Activated CD8-positive, alpha-beta T cell treated with anti-CD3 and anti-CD28 coated beads for 36 hours (primary cell): ENCODE measurements at regions not wholly inside any gene's neighbourhood (a gene's known extent, or its start where the extent isn't known, plus 50 kb on each side); places are given as distances from the start of the nearest gene placed in this dataset.

Experiments
- ATAC-seq: fragments of 200-7000 bp; cut with Tn5 transposase; one replicate; pipeline ENCODE4 v1.10.0; 2021; ENCODE audit warnings: mild to moderate bottlenecking, moderate library complexity
- CTCF ChIA-PET: fragments of 350-600 bp; sonication (Branson Sonifier 250); formaldehyde crosslinking; loops from one replicate; lab custom pipeline; 2021; ENCODE audit warnings: antibody characterized with exemption; lab: Charles Lee
- POLR2A ChIA-PET: fragments of 350-600 bp; sonication (Branson Sonifier 250); formaldehyde crosslinking; loops from one replicate; lab custom pipeline; 2021; ENCODE audit warnings: antibody characterized with exemption; lab: Charles Lee
- DNase-seq: peaks from one replicate; pipeline ENCODE4 v3.0.0-alpha.2; 2020
- H3K27ac Mint-ChIP-seq: one replicate; pipeline ENCODE4 v1.8.0; 2021; ENCODE audit warnings: mild to moderate bottlenecking, mixed read lengths
- H3K27me3 Mint-ChIP-seq: one replicate; pipeline ENCODE4 v1.8.0; 2021; ENCODE audit warnings: mixed read lengths
- H3K36me3 Mint-ChIP-seq: one replicate; pipeline ENCODE4 v1.8.0; 2021; ENCODE audit warnings: low read depth, mixed read lengths
- H3K4me1 Mint-ChIP-seq: one replicate; pipeline ENCODE4 v1.8.0; 2021; ENCODE audit warnings: low read depth, mixed read lengths
- H3K4me3 Mint-ChIP-seq: one replicate; pipeline ENCODE4 v1.8.0; 2021; ENCODE audit warnings: mild to moderate bottlenecking, moderate library complexity, mixed read lengths
- H3K9me3 Mint-ChIP-seq: one replicate; pipeline ENCODE4 v1.8.0; 2021; ENCODE audit warnings: mixed read lengths
- intact Hi-C: fragments of 100-400 bp; cut with micrococcal nuclease; formaldehyde crosslinking; loops from one replicate; pipeline ENCODE4 v1.10.0; 2022
- TF ChIP-seq, protein P1 (sequence below): fragments of 200-600 bp; IDR thresholded peaks from one replicate; pipeline ENCODE4 v1.8.0; 2022; ENCODE audit warnings: antibody characterized with exemption, mild to moderate bottlenecking

DNA sequence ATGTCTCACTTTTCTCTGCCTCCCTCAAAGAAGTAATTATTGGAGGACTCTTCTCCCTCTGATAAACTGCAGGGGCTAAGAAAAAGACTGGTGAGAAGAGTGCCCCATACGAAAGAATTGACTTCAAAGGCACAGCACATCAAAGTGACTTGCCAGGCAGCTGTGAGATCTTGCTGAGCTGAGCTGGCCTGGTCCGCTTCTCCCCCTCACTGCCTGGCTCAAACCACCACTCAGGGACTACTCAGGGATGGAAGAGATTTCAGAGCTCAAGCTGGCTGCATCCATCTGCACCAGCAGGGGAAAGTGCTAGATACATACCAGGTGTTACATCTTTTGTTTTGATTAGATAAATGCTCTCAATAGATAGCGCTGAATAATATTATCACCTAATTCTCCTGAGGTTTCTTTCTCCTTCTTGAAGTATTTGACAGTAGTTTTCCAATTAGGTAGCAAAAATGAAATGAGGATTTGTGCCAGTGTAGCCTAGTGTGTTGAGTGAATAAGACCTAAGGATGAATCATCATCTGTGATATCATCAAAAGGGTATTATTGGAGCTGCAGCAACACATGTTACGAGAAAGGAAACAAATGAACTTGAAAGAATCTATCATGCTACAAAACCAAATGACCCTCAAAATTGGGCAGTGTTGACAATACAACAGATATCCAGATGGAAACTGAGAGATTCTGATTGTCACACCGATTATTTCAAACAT lies 379.8 kb downstream of the TBC1D4 start:
- DNase-seq (no peak), ATAC-seq (no peak)
- no peak overlapping the region for H3K4me3 Mint-ChIP-seq
- no peaks in the 10 kb centered on the region for H3K36me3 Mint-ChIP-seq
- peaks cover 16% of the 10 kb centered on the region for H3K27me3 Mint-ChIP-seq
- H3K4me1 Mint-ChIP-seq = no peaks in the 10 kb centered on the region
- ChIA-PET CTCF (no interaction called here), POLR2A (no interaction called here)
- H3K27ac Mint-ChIP-seq = no peak overlapping the region
- H3K9me3 Mint-ChIP-seq = no peaks in the 10 kb centered on the region
- TF ChIP-seq, protein P1, sequence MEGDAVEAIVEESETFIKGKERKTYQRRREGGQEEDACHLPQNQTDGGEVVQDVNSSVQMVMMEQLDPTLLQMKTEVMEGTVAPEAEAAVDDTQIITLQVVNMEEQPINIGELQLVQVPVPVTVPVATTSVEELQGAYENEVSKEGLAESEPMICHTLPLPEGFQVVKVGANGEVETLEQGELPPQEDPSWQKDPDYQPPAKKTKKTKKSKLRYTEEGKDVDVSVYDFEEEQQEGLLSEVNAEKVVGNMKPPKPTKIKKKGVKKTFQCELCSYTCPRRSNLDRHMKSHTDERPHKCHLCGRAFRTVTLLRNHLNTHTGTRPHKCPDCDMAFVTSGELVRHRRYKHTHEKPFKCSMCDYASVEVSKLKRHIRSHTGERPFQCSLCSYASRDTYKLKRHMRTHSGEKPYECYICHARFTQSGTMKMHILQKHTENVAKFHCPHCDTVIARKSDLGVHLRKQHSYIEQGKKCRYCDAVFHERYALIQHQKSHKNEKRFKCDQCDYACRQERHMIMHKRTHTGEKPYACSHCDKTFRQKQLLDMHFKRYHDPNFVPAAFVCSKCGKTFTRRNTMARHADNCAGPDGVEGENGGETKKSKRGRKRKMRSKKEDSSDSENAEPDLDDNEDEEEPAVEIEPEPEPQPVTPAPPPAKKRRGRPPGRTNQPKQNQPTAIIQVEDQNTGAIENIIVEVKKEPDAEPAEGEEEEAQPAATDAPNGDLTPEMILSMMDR = no peak
- intact Hi-C loops = no loop called here

DNA sequence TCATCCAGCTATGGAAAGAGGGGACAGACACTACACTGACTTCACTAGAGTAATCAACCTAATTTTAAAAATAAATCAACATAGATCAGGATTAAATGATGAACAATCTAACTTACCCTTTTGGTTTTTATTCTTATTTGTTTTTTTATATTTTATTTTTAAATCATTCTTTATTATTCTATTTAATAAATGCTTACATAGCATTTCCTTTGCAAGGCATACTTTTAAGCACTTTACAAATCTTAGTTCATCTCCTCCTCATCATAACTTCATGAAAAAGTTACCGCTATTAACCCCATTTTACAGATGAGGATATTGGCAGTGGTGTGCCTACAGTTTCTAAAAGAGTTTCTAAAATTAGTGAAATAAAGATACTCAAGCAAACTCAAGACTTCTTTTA lies 380.6 kb downstream of the TBC1D4 start:
- intact Hi-C loops = no loop called here
- Mint-ChIP-seq H3K27ac (no peak overlapping the region), H3K4me1 (no peaks in the 10 kb centered on the region), H3K27me3 (peaks cover 9% of the 10 kb centered on the region), H3K9me3 (no peaks in the 10 kb centered on the region), H3K36me3 (no peaks in the 10 kb centered on the region), H3K4me3 (no peak overlapping the region)
- TF ChIP-seq, protein P1 = no peak
- POLR2A ChIA-PET = no interaction called here
- CTCF ChIA-PET = interaction anchor here (0.7 kb wide), 1 partner anchor 118 kb away, joined by 3 read pairs; no protein-coding TSS in a partner anchor
- no peak for DNase-seq
- ATAC-seq = no peak

- H3K36me3 Mint-ChIP-seq = no peaks in the 10 kb centered on the region
- ChIA-PET CTCF (no interaction called here), POLR2A (no interaction called here)
- no peaks in the 10 kb centered on the region for H3K4me1 Mint-ChIP-seq
- TF ChIP-seq, protein P1 = no peak
- no peaks in the 10 kb centered on the region for H3K9me3 Mint-ChIP-seq
- H3K4me3 Mint-ChIP-seq = no peak overlapping the region
- H3K27me3 Mint-ChIP-seq = no peaks in the 10 kb centered on the region
- DNase-seq (no peak), ATAC-seq (no peak)
- intact Hi-C loops = no loop called here
- no peak overlapping the region for H3K27ac Mint-ChIP-seq
Observed at GRCh38 chr13:75092143-75092542, 389.8 kb downstream of the TBC1D4 start.

DNA sequence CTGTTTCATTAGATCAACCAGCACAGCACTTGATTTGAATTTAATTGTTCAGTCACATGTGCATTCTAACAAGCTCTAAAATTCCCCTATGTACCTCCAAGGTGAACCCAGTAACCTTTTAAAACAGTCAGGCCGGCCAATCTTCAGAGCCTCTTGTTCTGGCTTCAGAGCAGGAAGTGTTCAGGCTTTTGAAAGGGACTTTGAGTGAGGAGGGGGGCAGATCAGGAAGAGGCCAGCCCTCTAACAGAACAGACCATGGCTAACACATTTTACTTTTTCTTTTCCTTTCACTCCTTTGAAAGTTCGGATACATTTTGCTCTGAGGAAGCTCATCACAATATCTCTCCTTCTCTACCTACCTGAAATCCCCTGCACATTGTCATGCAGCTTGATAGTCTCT lies 390.3 kb downstream of the TBC1D4 start:
- no peaks in the 10 kb centered on the region for H3K9me3 Mint-ChIP-seq
- intact Hi-C loops = no loop called here
- no peaks in the 10 kb centered on the region for H3K4me1 Mint-ChIP-seq
- ChIA-PET CTCF (no interaction called here), POLR2A (no interaction called here)
- H3K4me3 Mint-ChIP-seq = no peak overlapping the region
- no peaks in the 10 kb centered on the region for H3K36me3 Mint-ChIP-seq
- H3K27me3 Mint-ChIP-seq = no peaks in the 10 kb centered on the region
- DNase-seq (no peak), ATAC-seq (no peak)
- H3K27ac Mint-ChIP-seq = no peak overlapping the region
- TF ChIP-seq, protein P1 = no peak

- TF ChIP-seq, protein P1 = no peak
- ChIA-PET POLR2A (no interaction called here), CTCF (no interaction called here)
Observed at GRCh38 chr13:75090872-75091615, 390.9 kb downstream of the TBC1D4 start.

More at GRCh38 chr13:75090872-75091615, 390.9 kb downstream of the TBC1D4 start:
- H3K9me3 Mint-ChIP-seq = no peaks in the 10 kb centered on the region
- no peaks in the 10 kb centered on the region for H3K36me3 Mint-ChIP-seq
- no peaks in the 10 kb centered on the region for H3K27me3 Mint-ChIP-seq
- H3K4me1 Mint-ChIP-seq = no peaks in the 10 kb centered on the region
- ATAC-seq (no peak), DNase-seq (no peak)
- intact Hi-C loops = no loop called here
- no peak overlapping the region for H3K4me3 Mint-ChIP-seq
- no peak overlapping the region for H3K27ac Mint-ChIP-seq
